ES-I3 (cell line): ENCODE measurements at regions not wholly inside any gene's neighbourhood (a gene's known extent, or its start where the extent isn't known, plus 50 kb on each side); places are given as distances from the start of the nearest gene placed in this dataset.
"Not testable (repeated sequence)": the region's sequence is repeated elsewhere in the genome, so short reads cannot be mapped to it uniquely, and the experiment has no call there.

ENCODE experiments used
- H3K36me3 ChIP-seq: 2 replicates; pipeline ENCODE4 v1.6.1; 2013; ENCODE audit warnings: mild to moderate bottlenecking, low read length, control low read depth, moderate library complexity; ENCODE audit not compliant: insufficient read depth
- H3K4me1 ChIP-seq: 2 replicates; pipeline ENCODE4 v1.6.1; 2013; ENCODE audit warnings: mild to moderate bottlenecking, control low read depth, low read length; ENCODE audit not compliant: insufficient read depth
- H3K9ac ChIP-seq: 2 replicates; pipeline ENCODE4 v1.6.1; 2013; ENCODE audit warnings: low read depth, mild to moderate bottlenecking, low read length, moderate library complexity
- H3K9me3 ChIP-seq: 2 replicates; pipeline ENCODE4 v1.6.1; 2013; ENCODE audit warnings: mild to moderate bottlenecking, low read length, moderate library complexity; ENCODE audit not compliant: control insufficient read depth, insufficient read depth

DNA sequence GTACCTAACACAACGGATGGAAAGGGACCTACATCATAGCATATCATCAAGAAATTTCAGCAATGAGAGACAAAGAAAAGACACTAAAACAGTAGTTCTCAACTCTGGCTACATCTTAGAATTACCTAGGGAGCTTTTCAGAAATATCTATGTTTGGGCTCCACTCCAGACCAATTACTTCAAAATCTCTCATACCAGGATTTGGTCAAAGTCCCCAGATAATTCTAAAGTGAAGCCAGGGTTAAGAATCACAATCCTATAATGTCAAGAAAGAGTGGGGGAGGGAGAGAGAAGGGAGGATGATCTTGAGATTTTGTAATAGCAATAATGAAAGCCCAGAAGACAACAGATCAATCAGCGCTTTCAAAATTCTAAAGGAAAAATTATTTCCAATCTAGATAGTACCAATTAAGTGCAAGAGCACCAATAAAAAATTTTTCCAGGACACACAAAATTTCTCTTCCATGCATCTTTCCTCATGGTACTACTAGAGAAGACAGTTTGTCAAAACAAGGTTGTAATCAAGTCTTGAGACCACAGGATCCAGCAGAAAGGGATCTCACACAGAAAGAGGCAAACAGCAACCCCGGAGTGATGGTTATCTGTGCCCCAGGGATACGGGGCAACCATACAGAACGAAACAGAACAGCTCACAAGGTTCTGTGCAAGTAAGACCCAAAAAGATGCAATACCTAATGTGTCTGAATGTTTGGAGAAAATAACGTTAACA lies 152.9 kb upstream of the DST start:
- no peak overlapping the region for H3K9ac ChIP-seq

DNA sequence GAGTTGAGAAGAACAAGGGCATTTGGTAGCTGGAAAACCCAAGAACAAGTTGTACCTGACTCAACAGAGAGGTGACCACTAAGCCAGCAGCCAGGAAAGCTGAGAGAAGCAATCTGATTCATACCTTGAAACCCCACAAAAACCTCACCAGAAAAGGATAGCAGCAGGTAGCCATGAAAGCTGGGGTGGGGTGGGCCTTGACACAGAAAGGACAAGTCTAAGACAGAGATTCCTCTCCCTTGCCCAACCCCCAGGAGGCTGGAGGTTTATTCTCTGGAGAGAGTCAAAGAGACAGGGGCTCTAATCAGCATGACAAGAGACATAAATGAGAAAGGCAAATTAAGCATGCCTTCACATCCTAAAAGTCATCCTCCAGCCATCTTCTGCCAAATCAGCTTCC lies 151.7 kb upstream of the DST start:
- Histone ChIP-seq H3K4me1 (peaks cover 48% of the 10 kb centered on the region), H3K9me3 (no peaks in the 10 kb centered on the region), H3K36me3 (no peaks in the 10 kb centered on the region), H3K9ac (no peak overlapping the region)

More for the DNA sequence above, 152.9 kb upstream of the DST start:
- Histone ChIP-seq H3K9me3 (no peaks in the 10 kb centered on the region), H3K4me1 (peaks cover 48% of the 10 kb centered on the region), H3K36me3 (no peaks in the 10 kb centered on the region)

- Histone ChIP-seq H3K36me3 (no peaks in the 10 kb centered on the region), H3K9me3 (no peaks in the 10 kb centered on the region), H3K4me1 (peaks cover 48% of the 10 kb centered on the region), H3K9ac (no peak overlapping the region)
These were observed 151.2 kb upstream of the DST start for GRCh38 chr6:56793938-56794337.

DNA sequence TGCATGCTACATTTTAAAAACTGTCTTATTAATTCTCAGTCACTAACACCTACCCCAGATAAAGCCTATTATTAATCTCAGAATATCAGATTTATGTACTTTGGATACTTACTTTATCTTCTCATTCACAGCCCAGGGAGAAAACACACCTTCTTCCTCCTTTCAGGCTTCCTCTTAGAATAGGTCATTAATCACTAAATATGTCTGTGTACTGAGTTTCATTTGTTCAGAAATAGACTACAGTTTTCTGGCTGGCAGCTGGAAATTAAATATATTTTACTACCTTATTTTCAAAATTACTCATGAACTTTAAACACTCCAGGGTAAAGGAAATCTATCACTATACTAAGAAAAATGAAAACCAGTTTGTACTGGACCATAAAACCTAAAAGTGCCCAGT lies 147.7 kb upstream of the DST start:
- H3K36me3 ChIP-seq, result no peaks in the 10 kb centered on the region
- H3K9ac ChIP-seq, result no peak overlapping the region
- peaks cover 23% of the 10 kb centered on the region for H3K4me1 ChIP-seq
- no peaks in the 10 kb centered on the region for H3K9me3 ChIP-seq

DNA sequence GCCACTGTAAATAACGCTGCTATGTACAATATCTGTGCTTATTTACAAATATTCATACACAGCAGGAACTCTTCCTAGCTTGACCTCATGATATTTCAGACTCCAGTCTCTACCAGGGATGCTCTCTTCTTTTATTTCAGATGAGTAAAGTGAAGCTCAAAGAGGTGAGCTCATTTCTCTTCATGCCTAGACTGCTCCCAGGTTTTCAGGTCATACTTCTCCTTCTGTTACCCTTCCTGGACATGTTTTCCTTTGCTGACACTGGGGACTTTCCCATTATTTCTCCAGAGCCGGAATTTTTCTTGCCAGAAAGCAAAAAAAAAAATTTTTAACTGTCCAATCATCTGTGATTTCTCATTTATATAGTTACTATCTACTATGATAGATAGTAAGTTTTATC lies 147.2 kb upstream of the DST start:
- Histone ChIP-seq H3K36me3 (no peaks in the 10 kb centered on the region), H3K4me1 (peaks cover 19% of the 10 kb centered on the region), H3K9ac (no peak overlapping the region)

GRCh38 chr6:56789342-56789741 lies 146.7 kb upstream of the DST start:
- Histone ChIP-seq H3K36me3 (no peaks in the 10 kb centered on the region), H3K4me1 (peaks cover 14% of the 10 kb centered on the region), H3K9ac (no peak overlapping the region), H3K9me3 (no peaks in the 10 kb centered on the region)

More for the DNA sequence above, 147.2 kb upstream of the DST start:
- H3K9me3 ChIP-seq, result no peaks in the 10 kb centered on the region

GRCh38 chr6:56787209-56787608 lies 144.5 kb upstream of the DST start:
- H3K4me1 ChIP-seq, result no peaks in the 10 kb centered on the region; the same call in 1 of the 2 replicates
- no peak overlapping the region for H3K9ac ChIP-seq
- no peaks in the 10 kb centered on the region for H3K36me3 ChIP-seq
- no peaks in the 10 kb centered on the region for H3K9me3 ChIP-seq

- Histone ChIP-seq H3K4me1 (no peaks in the 10 kb centered on the region; the same call in 1 of the 2 replicates), H3K9ac (no peak overlapping the region), H3K36me3 (no peaks in the 10 kb centered on the region), H3K9me3 (no peaks in the 10 kb centered on the region)
These were observed 143.6 kb upstream of the DST start for GRCh38 chr6:56786256-56786655.

DNA sequence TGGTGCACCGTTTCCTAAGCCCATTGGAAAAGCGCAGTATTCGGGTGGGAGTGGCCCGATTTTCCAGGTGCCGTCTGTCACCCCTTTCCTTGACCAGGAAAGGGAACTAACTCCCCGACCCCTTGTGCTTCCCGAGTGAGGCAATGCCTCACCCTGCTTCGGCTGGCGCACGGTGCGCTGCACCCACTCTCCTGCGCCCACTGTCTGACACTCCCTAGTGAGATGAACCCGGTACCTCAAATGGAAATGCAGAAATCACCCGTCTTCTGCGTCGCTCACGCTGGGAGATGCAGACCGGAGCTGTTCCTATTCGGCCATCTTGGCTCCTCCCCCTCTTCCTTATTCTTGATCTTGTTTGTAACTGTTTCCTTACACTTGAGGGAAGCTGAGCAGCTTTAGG lies 142.8 kb upstream of the DST start:
- not testable (repeated sequence) for H3K9ac ChIP-seq, H3K4me1 ChIP-seq, H3K9me3 ChIP-seq, H3K36me3 ChIP-seq

- H3K36me3 ChIP-seq, result not testable (repeated sequence)
- peaks cover 19% of the 10 kb centered on the region for H3K4me1 ChIP-seq
These were observed 137.4 kb upstream of the DST start for GRCh38 chr6:56780109-56780508.

DNA sequence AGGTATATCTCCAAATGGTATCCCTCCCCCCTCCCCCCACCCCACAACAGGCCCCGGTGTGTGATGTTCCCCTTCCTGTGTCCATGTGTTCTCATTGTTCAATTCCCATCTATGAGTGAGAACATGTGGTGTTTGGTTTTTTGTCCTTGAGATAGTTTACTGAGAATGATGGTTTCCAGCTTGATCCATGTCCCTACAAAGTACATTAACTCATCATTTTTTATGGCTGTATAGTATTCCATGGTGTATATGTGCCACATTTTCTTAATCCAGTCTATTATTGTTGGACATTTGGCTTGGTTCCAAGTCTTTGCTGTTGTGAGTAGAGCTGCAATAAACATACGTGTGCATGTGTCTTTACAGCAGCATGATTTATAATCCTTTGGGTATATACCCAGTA lies 135.8 kb upstream of the DST start:
- H3K9ac ChIP-seq, H3K9me3 ChIP-seq, H3K36me3 ChIP-seq: not testable (repeated sequence)
- peaks cover 28% of the 10 kb centered on the region for H3K4me1 ChIP-seq

More at GRCh38 chr6:56780109-56780508, 137.4 kb upstream of the DST start:
- not testable (repeated sequence) for H3K9ac ChIP-seq, H3K9me3 ChIP-seq

- Histone ChIP-seq H3K9me3 (no peaks in the 10 kb centered on the region), H3K36me3 (no peaks in the 10 kb centered on the region), H3K4me1 (peaks cover 39% of the 10 kb centered on the region), H3K9ac (no peak overlapping the region)
These were observed 132.9 kb upstream of the DST start for GRCh38 chr6:56775498-56776166.

GRCh38 chr6:56772737-56773184 lies 130.1 kb upstream of the DST start:
- Histone ChIP-seq H3K9me3 (no peaks in the 10 kb centered on the region), H3K4me1 (peaks cover 42% of the 10 kb centered on the region), H3K9ac (no peak overlapping the region), H3K36me3 (no peaks in the 10 kb centered on the region)

GRCh38 chr6:56771929-56772607 lies 129.4 kb upstream of the DST start:
- Histone ChIP-seq H3K9me3 (no peaks in the 10 kb centered on the region), H3K9ac (no peak overlapping the region), H3K36me3 (no peaks in the 10 kb centered on the region), H3K4me1 (peaks cover 35% of the 10 kb centered on the region)

DNA sequence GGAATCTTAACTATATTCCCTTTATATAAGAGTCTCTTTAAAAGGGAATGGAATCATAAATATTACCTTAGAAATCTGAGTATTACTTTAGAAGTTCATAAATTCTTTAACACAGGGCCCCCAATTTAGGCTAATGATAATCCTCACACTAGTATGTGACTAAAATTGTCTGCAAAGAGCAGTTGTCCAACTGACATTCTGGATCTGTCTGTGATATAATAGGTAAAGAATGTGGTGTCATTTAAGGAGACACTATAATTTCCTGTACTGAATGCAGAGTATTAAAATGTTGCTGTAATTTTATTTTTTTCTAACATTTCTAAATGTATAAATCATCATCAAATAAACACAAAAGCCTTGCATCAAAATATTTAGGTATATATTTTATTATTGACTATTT lies 128.5 kb upstream of the DST start:
- no peak overlapping the region for H3K9ac ChIP-seq
- H3K36me3 ChIP-seq, result no peaks in the 10 kb centered on the region
- peaks cover 31% of the 10 kb centered on the region for H3K4me1 ChIP-seq
- no peaks in the 10 kb centered on the region for H3K9me3 ChIP-seq
